Urinary bladder (tissue), 3 donors: ENCODE measurements at regions not wholly inside any gene's neighbourhood (a gene's known extent, or its start where the extent isn't known, plus 50 kb on each side); places are given as distances from the start of the nearest gene placed in this dataset.

Experiments
- DNase-seq: peaks from one replicate; pipeline ENCODE4 v3.0.0-alpha.2; 2015; ENCODE audit errors: extremely low spot score
- H3K27ac ChIP-seq: one replicate; pipeline ENCODE4 v1.5.1; 2013; ENCODE audit warnings: low read depth, mild to moderate bottlenecking, moderate library complexity
- H3K36me3 ChIP-seq: one replicate; pipeline ENCODE4 v1.6.1; 2013; ENCODE audit warnings: mild to moderate bottlenecking, moderate library complexity; ENCODE audit not compliant: insufficient read depth
- H3K4me1 ChIP-seq: one replicate; pipeline ENCODE4 v1.6.1; 2013; ENCODE audit warnings: mild to moderate bottlenecking, moderate library complexity; ENCODE audit not compliant: insufficient read depth
- H3K4me3 ChIP-seq: one replicate; pipeline ENCODE4 v1.5.1; 2013; ENCODE audit warnings: low read depth, low read length
- WGBS: extraction: QIAGEN DNeasy Blood & Tissue Kit; methylation state at CpG from one replicate; pipeline ENCODE4 v1.1.7; 2013; 5-methylcytosine and 5-hydroxymethylcytosine counted together
- donor health status: healthy with polysubstance abuse.
- donor health status: healthy.

- no peaks in the 10 kb centered on the region for H3K36me3 ChIP-seq
- no peak overlapping the region for H3K27ac ChIP-seq
- H3K4me3 ChIP-seq: no peak overlapping the region
- no peaks in the 10 kb centered on the region for H3K4me1 ChIP-seq
- DNase-seq: no peak
- 88% methylated on average over 10 of the region's 10 CpGs for WGBS
These were observed 99.1 kb upstream of the ENPP6 start for GRCh38 chr4:184316821-184317220.

- Histone ChIP-seq H3K36me3 (no peaks in the 10 kb centered on the region), H3K4me3 (no peak overlapping the region), H3K27ac (no peak overlapping the region), H3K4me1 (no peaks in the 10 kb centered on the region)
- WGBS: 96% methylated on average over 8 of the region's 8 CpGs
- no peak for DNase-seq
These were observed 98.1 kb upstream of the ENPP6 start for GRCh38 chr4:184315675-184316359.

- Histone ChIP-seq H3K4me3 (no peak overlapping the region), H3K4me1 (no peaks in the 10 kb centered on the region), H3K36me3 (no peaks in the 10 kb centered on the region), H3K27ac (no peak overlapping the region)
- WGBS: 87% methylated on average over 16 of the region's 16 CpGs
- DNase-seq: no peak
These were observed 96.3 kb upstream of the ENPP6 start for GRCh38 chr4:184313702-184314659.

GRCh38 chr4:184313058-184313581, 95.4 kb upstream of the ENPP6 start:
- H3K4me1 ChIP-seq: no peaks in the 10 kb centered on the region
- no peak overlapping the region for H3K4me3 ChIP-seq
- H3K27ac ChIP-seq: no peak overlapping the region
- DNase-seq: no peak
- 91% methylated on average over 4 of the region's 4 CpGs for WGBS
- H3K36me3 ChIP-seq: no peaks in the 10 kb centered on the region

- no peaks in the 10 kb centered on the region for H3K36me3 ChIP-seq
- H3K4me1 ChIP-seq: no peaks in the 10 kb centered on the region
- H3K27ac ChIP-seq: no peak overlapping the region
- no peak overlapping the region for H3K4me3 ChIP-seq
- DNase-seq: no peak
- WGBS: 94% methylated on average over 3 of the region's 3 CpGs
These were observed 94.5 kb upstream of the ENPP6 start for GRCh38 chr4:184312126-184312525.

- Histone ChIP-seq H3K4me1 (no peaks in the 10 kb centered on the region), H3K4me3 (no peak overlapping the region), H3K27ac (no peak overlapping the region), H3K36me3 (no peaks in the 10 kb centered on the region)
- 74% methylated on average over 14 of the region's 14 CpGs for WGBS
- no peak for DNase-seq
These were observed 93.4 kb upstream of the ENPP6 start for GRCh38 chr4:184310881-184311709.

- no peak for DNase-seq
- Histone ChIP-seq H3K27ac (no peak overlapping the region), H3K4me3 (no peak overlapping the region), H3K36me3 (no peaks in the 10 kb centered on the region), H3K4me1 (no peaks in the 10 kb centered on the region)
- WGBS: 85% methylated on average over 10 of the region's 10 CpGs
These were observed 92.5 kb upstream of the ENPP6 start for GRCh38 chr4:184310171-184310567.

- no peak for DNase-seq
- Histone ChIP-seq H3K36me3 (no peaks in the 10 kb centered on the region), H3K4me3 (no peak overlapping the region), H3K27ac (no peak overlapping the region), H3K4me1 (no peaks in the 10 kb centered on the region)
- WGBS: 92% methylated on average over 11 of the region's 11 CpGs
These were observed 91.8 kb upstream of the ENPP6 start for GRCh38 chr4:184309241-184310170.

GRCh38 chr4:184306949-184307348, 89.3 kb upstream of the ENPP6 start:
- no peak overlapping the region for H3K27ac ChIP-seq
- H3K36me3 ChIP-seq: no peaks in the 10 kb centered on the region
- 61% methylated on average over 3 of the region's 3 CpGs for WGBS
- H3K4me1 ChIP-seq: no peaks in the 10 kb centered on the region
- no peak for DNase-seq
- H3K4me3 ChIP-seq: no peak overlapping the region

GRCh38 chr4:184306470-184306869, 88.8 kb upstream of the ENPP6 start:
- no peak overlapping the region for H3K4me3 ChIP-seq
- WGBS: 82% methylated on average over 1 of the region's 1 CpG
- H3K27ac ChIP-seq: no peak overlapping the region
- H3K4me1 ChIP-seq: no peaks in the 10 kb centered on the region
- H3K36me3 ChIP-seq: no peaks in the 10 kb centered on the region
- DNase-seq: no peak

- H3K4me3 ChIP-seq: no peak overlapping the region
- WGBS: 97% methylated on average over 6 of the region's 6 CpGs
- H3K27ac ChIP-seq: no peak overlapping the region
- no peaks in the 10 kb centered on the region for H3K4me1 ChIP-seq
- H3K36me3 ChIP-seq: no peaks in the 10 kb centered on the region
- DNase-seq: no peak
These were observed 83.1 kb upstream of the ENPP6 start for GRCh38 chr4:184300816-184301215.

GRCh38 chr4:184298254-184298653, 80.6 kb upstream of the ENPP6 start:
- no peak overlapping the region for H3K4me3 ChIP-seq
- WGBS: 81% methylated on average over 3 of the region's 3 CpGs
- DNase-seq: no peak
- H3K4me1 ChIP-seq: no peaks in the 10 kb centered on the region
- no peak overlapping the region for H3K27ac ChIP-seq
- no peaks in the 10 kb centered on the region for H3K36me3 ChIP-seq
